Keratinocyte (primary cell): ENCODE measurements at regions not wholly inside any gene's neighbourhood (a gene's known extent, or its start where the extent isn't known, plus 50 kb on each side); places are given as distances from the start of the nearest gene placed in this dataset.
"Not testable (repeated sequence)": the region's sequence is repeated elsewhere in the genome, so short reads cannot be mapped to it uniquely, and the experiment has no call there.

Source experiments
- DNase-seq: peaks from one replicate; pipeline ENCODE4 v3.0.0-alpha.2; 2011; ENCODE audit warnings: low read depth, missing footprints, low spot score
- FAIRE-seq: peaks from 2 replicates; lab custom pipeline; 2011; peaks lifted over from hg19 to GRCh38; lab: Jason Lieb, UNC
- H2AFZ ChIP-seq: 2 replicates; pipeline ENCODE4 v1.6.0; 2012; ENCODE audit warnings: low read length, control low read depth, inconsistent platforms; ENCODE audit not compliant: control insufficient read depth
- H3K27ac ChIP-seq: 2 replicates; pipeline ENCODE4 v1.5.1; 2011; ENCODE audit warnings: low read length; ENCODE audit not compliant: control insufficient read depth, insufficient read depth
- H3K27me3 ChIP-seq: 3 replicates; pipeline ENCODE4 v1.6.0; 2011; ENCODE audit warnings: low read length; ENCODE audit not compliant: control insufficient read depth, insufficient read depth; ENCODE audit errors: extremely low read depth
- H3K36me3 ChIP-seq, 2 experiments: 2 replicates in 1 of 2; 3 replicates in 1 of 2; pipeline ENCODE4 v1.5.1; 2011; ENCODE audit warnings: low read length in 2 of 2, mild to moderate bottlenecking in 1 of 2; ENCODE audit not compliant: control insufficient read depth in 2 of 2, insufficient read depth in 2 of 2; ENCODE audit errors: extremely low read depth in 1 of 2
- H3K4me1 ChIP-seq: 3 replicates; pipeline ENCODE4 v1.5.1; 2011; ENCODE audit warnings: low read length; ENCODE audit not compliant: control insufficient read depth, insufficient read depth; ENCODE audit errors: extremely low read depth
- H3K4me2 ChIP-seq: 3 replicates; pipeline ENCODE4 v1.6.0; 2011; ENCODE audit warnings: low read depth, low read length; ENCODE audit not compliant: control insufficient read depth, insufficient read depth; ENCODE audit errors: extremely low read depth
- H3K4me3 ChIP-seq, 3 experiments: fragments of 200-600 bp in 1 of 3; sonication (generic) in 1 of 3; 2 replicates in 2 of 3; 3 replicates in 1 of 3; pipeline ENCODE4 v1.5.1; 2011 to 2016; ENCODE audit warnings: low read length in 3 of 3, mild to moderate bottlenecking in 3 of 3, control low read depth in 2 of 3, inconsistent platforms in 1 of 3, low read depth in 1 of 3, mixed read lengths in 1 of 3, mixed run types in 1 of 3, moderate library complexity in 1 of 3; ENCODE audit not compliant: control insufficient read depth in 2 of 3, insufficient read depth in 2 of 3; ENCODE audit errors: extremely low read depth in 1 of 3
- H3K79me2 ChIP-seq: 2 replicates; pipeline ENCODE4 v1.6.0; 2012; ENCODE audit warnings: low read length; ENCODE audit not compliant: control insufficient read depth, insufficient read depth
- H3K9ac ChIP-seq: 3 replicates; pipeline ENCODE4 v1.6.0; 2011; ENCODE audit warnings: low read length; ENCODE audit not compliant: control insufficient read depth, insufficient read depth; ENCODE audit errors: extremely low read depth
- H3K9me1 ChIP-seq: 3 replicates; pipeline ENCODE4 v1.6.0; 2011; ENCODE audit warnings: low read length; ENCODE audit not compliant: control insufficient read depth, insufficient read depth; ENCODE audit errors: extremely low read depth
- H3K9me3 ChIP-seq: 2 replicates; pipeline ENCODE4 v1.5.1; 2012; ENCODE audit warnings: low read depth, low read length; ENCODE audit not compliant: control insufficient read depth
- H4K20me1 ChIP-seq: 3 replicates; pipeline ENCODE4 v1.6.0; 2011; ENCODE audit warnings: low read length; ENCODE audit not compliant: control insufficient read depth, insufficient read depth; ENCODE audit errors: extremely low read depth
- CTCF ChIP-seq, 3 experiments: IDR thresholded peaks in 1 of 3; conservative IDR thresholded peaks in 1 of 3; optimal IDR thresholded peaks in 1 of 3; 2 replicates in 2 of 3; 3 replicates in 1 of 3; pipeline versions ENCODE3 to v1.5.1; 2011; ENCODE audit warnings: low read length in 3 of 3, mild to moderate bottlenecking in 3 of 3, moderate library complexity in 2 of 3, control low read depth in 1 of 3, inconsistent platforms in 1 of 3; ENCODE audit not compliant: insufficient read depth in 2 of 3; ENCODE audit errors: extremely low read depth in 1 of 3
- EZH2 ChIP-seq: IDR thresholded peaks from one replicate; pipeline ENCODE4 v1.6.1; 2012; ENCODE audit warnings: inconsistent platforms, mild to moderate bottlenecking, low read length, moderate library complexity
- dilution Hi-C: fragments of 300-500 bp; cut with MboI; formaldehyde crosslinking; loops from one replicate; pipeline ENCODE4 v1.7.0; 2020; ENCODE audit warnings: low sequenced_read_pairs; ENCODE audit not compliant: extremely low pct_ligation_motif_present

DNA sequence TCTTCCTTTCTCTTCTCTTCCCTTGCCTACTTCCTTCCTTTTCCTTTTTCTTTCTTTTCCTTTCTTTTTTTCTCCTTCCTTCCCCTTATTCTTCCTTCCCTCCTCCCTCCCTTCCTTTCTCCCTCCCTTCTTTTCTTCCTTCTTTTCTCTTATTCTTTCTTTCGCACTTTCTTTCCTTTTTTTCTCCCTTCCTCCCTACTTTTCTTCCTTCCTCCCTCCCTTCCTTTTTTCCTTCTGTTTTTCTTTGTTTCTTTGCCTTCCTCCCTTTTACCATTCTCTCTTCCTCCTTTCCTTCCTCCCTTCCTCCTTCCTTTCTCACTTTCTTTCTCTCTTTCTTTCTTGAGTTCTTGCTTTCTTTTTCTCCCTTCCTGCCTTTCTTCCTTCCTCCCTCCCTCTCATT is 416.5 kb downstream of the ANKRD30B start:
- H3K36me3 ChIP-seq, FAIRE-seq, dilution Hi-C loops, H3K27me3 ChIP-seq, H3K4me1 ChIP-seq, DNase-seq, H4K20me1 ChIP-seq, H3K79me2 ChIP-seq, H2AFZ ChIP-seq, H3K9ac ChIP-seq, H3K4me3 ChIP-seq, H3K9me1 ChIP-seq, H3K4me2 ChIP-seq, H3K9me3 ChIP-seq, H3K27ac ChIP-seq: not testable (repeated sequence)

DNA sequence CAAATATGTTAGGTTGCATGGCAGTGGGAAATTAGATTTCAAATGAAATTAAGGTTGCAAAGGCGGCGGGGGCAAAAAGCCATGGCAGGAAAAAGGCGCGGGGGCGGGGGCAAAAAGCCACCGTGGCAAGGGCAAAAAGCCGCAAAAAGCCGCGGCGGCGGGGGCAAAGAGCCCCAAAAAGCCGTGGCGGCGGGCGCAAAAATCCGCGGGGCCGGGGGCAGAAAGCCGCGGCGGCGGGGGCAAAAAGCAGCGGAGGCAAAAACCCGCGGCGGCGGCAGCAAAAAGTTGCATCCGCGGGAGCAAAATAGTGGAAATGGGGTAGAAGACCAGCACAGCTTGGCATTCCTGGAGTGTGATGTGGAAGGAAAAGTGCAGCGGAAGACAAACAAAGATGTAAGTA is 417.1 kb downstream of the ANKRD30B start:
- no peaks in the 10 kb centered on the region for H3K9me3 ChIP-seq
- no peaks in the 10 kb centered on the region for H3K36me3 ChIP-seq
- FAIRE-seq (no peak), DNase-seq (no peak)
- no peak overlapping the region for H2AFZ ChIP-seq
- H3K4me1 ChIP-seq = no peaks in the 10 kb centered on the region
- no peak overlapping the region for H3K4me2 ChIP-seq
- H3K27me3 ChIP-seq = no peaks in the 10 kb centered on the region
- dilution Hi-C loops = no loop called here
- TF ChIP-seq CTCF (optimal IDR thresholded peaks at IDR 0.05 in 1 of 3, IDR thresholded peaks at IDR 0.05 in 1 of 3, conservative IDR thresholded peaks at IDR 0.05 in 1 of 3; ENCODE audit: extremely low read depth in 1 of 3, insufficient read depth in 2 of 3, low read length in 3 of 3) (no peak), EZH2 (no peak)
- H4K20me1 ChIP-seq = no peaks in the 10 kb centered on the region
- no peak overlapping the region for H3K9ac ChIP-seq
- no peaks in the 10 kb centered on the region for H3K79me2 ChIP-seq
- no peaks in the 10 kb centered on the region for H3K9me1 ChIP-seq
- no peak overlapping the region for H3K27ac ChIP-seq
- no peak overlapping the region for H3K4me3 ChIP-seq

- H3K4me1 ChIP-seq, dilution Hi-C loops, H3K27me3 ChIP-seq, H4K20me1 ChIP-seq, H3K36me3 ChIP-seq, H3K9me3 ChIP-seq, H2AFZ ChIP-seq, H3K79me2 ChIP-seq, H3K4me2 ChIP-seq, H3K9ac ChIP-seq, H3K27ac ChIP-seq, DNase-seq, H3K9me1 ChIP-seq, H3K4me3 ChIP-seq, FAIRE-seq: not testable (repeated sequence)
These were observed 445.1 kb downstream of the ANKRD30B start for GRCh38 chr18:15193028-15193427.

DNA sequence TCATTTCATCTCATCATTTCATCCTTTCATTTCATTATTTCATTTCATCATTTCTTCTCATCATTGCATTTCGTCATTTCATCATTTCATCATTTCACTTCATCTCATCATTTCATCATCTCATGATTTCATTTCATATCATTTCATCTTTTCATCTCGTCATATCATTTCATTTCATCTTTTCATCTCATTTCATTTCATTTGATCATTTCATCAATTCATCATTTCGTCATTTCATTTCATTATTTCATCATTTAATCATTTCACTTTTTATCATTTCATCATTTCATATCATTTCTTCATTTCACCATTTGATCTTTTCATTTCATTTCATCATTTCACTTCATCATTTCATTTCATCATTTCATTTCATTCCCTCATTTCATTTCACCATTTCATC is 445.8 kb downstream of the ANKRD30B start:
- FAIRE-seq, H3K9ac ChIP-seq, H3K9me1 ChIP-seq, H3K79me2 ChIP-seq, H3K4me2 ChIP-seq, H3K4me3 ChIP-seq, DNase-seq, H4K20me1 ChIP-seq, H3K36me3 ChIP-seq, H3K4me1 ChIP-seq, dilution Hi-C loops, H3K27ac ChIP-seq, H2AFZ ChIP-seq, H3K9me3 ChIP-seq: not testable (repeated sequence)
- peaks cover 11% of the 10 kb centered on the region for H3K27me3 ChIP-seq
